GM18511 (cell line): ENCODE measurements at regions not wholly inside any gene's neighbourhood (a gene's known extent, or its start where the extent isn't known, plus 50 kb on each side); places are given as distances from the start of the nearest gene placed in this dataset.

ENCODE experiments used
- ATAC-seq: cut with Tn5 transposase; IDR thresholded peaks from one replicate; pipeline ENCODE4 v1.9.1; 2021; ENCODE audit warnings: mild to moderate bottlenecking, moderate library complexity; ENCODE audit not compliant: unreplicated experiment

- no peak for ATAC-seq
Observed at GRCh38 chr13:85742355-85742754, 56.9 kb downstream of the SLITRK6 start.

GRCh38 chr13:85741017-85741416, 58.2 kb downstream of the SLITRK6 start:
- no peak for ATAC-seq

- no peak for ATAC-seq
Observed at GRCh38 chr13:85738696-85739320, 60.4 kb downstream of the SLITRK6 start.

GRCh38 chr13:85737952-85738351, 61.3 kb downstream of the SLITRK6 start:
- no peak for ATAC-seq

DNA sequence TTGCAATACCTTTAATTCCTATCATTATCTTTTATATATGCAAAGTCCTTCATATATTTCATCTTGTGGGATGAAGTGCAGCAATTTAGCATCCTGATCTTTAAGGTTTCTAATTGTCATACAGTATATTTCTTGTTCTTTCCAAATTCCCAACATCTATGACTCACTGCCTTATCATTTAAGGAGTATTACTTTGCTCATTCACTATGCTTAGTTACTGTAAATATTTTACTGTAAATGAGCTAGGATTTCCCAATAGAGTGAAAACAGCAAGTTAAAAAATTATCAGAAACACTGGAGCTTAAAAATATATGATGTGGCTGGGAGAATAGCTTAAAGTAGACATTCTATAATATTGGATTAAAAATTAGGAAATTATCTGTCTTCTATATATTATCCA, 69.9 kb downstream of the SLITRK6 start:
- ATAC-seq = no peak

GRCh38 chr13:85728811-85729210, 70.4 kb downstream of the SLITRK6 start:
- no peak for ATAC-seq

- no peak for ATAC-seq
Observed at GRCh38 chr13:85725433-85725832, 73.8 kb downstream of the SLITRK6 start.

- ATAC-seq = no peak
Observed at GRCh38 chr13:85724546-85725432, 74.4 kb downstream of the SLITRK6 start.

- no peak for ATAC-seq
Observed at GRCh38 chr13:85719749-85720148, 79.5 kb downstream of the SLITRK6 start.

DNA sequence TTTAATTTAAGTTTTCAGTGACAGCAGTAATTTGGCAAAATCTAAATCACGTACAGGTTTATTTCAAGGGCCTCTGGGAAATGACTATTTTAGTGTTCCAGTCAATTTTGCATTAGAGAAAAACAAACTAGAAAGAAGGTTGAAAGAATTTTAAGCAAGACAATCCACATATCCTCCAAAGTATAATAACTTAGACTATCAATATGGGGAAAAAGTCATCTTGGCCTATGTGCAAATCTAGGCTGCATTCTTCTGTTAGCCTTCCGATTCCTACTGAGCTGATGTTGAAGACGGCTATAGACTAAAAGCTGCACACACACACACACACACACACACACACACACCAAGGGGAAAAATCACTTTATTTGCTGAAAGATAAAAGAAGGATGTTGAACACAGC, 81.3 kb downstream of the SLITRK6 start:
- ATAC-seq = no peak

DNA sequence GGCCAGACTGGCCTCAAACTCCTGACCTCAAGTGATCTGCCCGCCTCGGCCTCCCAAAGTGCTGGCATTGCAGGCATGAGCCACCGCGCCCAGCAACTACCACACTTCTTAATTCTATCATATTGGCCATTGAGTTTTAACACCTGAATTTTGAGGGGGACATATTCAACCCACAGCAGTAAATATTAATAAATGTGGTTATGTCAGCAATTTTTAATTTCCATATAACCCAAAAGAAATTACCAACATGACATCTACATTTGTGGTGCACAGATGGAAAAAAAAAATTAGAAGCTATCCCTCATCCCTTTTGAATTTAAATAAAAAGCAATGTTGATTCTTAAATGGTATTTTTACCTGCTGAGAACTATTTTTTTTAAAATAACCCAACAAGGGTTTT, 88.7 kb downstream of the SLITRK6 start:
- no peak for ATAC-seq

- ATAC-seq = no peak
Observed at GRCh38 chr13:85709721-85710120, 89.5 kb downstream of the SLITRK6 start.

DNA sequence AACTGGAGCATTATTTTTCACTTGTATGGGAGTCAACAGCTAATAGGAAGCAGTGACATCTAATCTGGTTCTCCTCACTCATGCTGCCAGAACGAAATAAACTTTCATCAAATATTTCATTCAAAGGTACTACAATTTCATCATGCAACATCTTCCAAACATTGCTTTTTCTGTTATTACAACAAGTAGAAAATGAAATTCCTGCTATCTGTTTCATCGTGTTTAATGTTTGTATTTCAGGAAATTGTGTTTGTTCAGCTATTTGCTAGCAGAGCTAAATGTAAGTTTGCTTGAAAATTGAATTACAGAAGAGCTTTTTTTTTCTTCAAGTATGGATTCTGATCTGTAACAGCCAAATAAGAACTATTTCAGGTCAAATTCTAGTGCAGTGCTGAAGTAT, 90.1 kb downstream of the SLITRK6 start:
- no peak for ATAC-seq

- no peak for ATAC-seq
Observed at GRCh38 chr13:85700906-85701305, 98.3 kb downstream of the SLITRK6 start.

DNA sequence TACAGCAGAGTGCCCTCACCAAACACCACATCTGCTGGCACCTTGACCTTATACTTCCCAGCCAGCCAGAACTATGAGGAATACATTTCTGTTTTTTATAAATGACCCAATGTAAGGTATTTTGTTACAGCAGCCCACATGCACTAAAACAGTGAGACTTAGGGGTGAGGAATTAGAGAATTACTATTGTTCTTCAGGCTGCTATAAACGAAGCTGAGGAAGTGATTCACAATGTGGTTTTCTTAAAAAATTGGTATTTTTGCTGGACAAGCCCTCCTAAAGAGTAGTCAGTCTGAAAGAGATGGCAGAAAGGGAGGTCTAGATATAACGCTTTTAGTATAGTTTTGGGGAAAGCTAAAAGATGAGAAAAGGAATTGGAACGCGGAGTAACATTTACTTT, 101.0 kb downstream of the SLITRK6 start:
- no peak for ATAC-seq

DNA sequence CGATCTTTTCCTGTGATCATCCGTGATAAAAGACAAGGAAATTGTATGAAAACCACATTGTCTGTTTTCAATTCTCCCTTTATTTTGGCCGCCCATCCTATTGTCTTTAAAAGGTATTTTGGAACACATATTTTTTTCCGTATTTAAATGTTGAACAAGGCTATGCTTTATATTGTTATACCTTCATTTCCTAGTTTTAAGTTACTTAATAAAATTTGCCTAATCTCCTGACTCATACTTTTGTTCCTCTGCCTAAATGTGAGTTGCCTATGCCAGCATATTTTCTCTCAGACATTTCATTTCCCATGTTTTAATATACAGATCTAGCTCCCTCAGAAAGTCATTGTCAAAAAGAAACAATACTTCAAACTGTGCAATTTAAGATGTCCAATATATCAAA, 104.2 kb downstream of the SLITRK6 start:
- no peak for ATAC-seq

DNA sequence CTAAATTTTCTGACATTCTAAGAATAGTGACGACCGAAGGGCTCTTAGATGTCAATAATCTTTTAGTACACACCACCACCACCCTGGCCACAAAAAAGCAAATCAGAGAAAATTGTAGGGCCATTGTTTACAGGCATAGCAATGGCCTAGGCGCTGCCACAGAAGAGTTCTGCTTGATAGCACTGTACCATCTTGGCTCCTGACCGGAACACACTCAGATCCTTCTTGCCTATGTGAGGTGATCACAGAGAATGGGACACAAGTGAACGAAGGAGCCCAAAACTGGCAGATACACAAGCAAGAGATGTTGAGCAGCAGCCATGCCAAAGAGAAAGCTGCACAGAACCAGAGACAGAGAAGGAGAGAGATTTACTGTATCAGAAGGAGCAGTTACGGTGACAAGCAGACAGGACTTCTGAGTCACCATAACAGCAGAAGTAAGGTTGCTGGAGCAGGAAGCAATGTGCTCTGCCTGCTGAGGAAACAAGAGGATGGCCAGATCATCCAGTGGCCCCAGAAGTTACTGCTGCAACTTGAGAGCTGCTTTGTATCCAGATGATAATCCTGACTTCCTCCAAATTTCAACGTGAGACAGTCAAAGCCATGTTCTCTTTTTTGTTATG, 105.2 kb downstream of the SLITRK6 start:
- no peak for ATAC-seq

- ATAC-seq = no peak
Observed at GRCh38 chr13:85690368-85690767, 108.9 kb downstream of the SLITRK6 start.

DNA sequence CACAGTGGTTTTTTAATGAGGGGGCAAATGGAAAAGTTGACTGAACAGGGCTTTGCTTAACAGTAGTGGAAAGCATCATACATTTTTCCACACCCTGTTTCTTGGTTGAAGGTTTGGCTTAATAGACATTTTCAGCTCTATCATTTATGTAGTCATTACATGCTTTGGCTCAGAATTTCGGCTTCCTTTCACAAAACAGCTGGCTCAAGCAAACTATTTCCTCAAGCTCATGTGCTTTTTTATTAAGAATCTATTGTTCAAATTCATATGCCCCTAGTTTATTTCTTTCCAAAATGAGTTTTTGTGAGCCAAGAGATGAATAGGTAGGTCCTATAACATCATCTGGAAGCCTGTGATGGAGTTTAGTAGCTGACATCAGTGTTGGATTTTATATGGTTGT, 113.8 kb downstream of the SLITRK6 start:
- no peak for ATAC-seq

- no peak for ATAC-seq
Observed at GRCh38 chr13:85675151-85675907, 123.9 kb downstream of the SLITRK6 start.

DNA sequence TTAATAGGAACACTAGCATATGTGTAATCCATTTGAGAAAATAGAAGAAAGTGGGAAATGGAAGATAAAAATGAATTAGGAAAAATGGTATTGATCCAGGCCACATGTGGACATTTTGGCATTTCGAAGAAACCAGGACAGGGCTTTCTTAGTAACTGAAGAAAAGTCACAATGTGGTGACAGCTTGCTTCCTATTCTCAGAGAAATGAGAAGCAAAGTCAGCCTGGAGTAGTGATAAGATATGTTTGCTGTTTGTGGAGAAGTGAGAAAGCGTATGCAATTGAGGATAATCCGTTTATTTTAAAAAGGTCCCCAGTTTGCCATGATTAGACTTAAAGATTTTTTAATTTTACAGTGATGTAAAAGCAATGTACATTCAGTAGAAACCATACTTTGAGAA, 127.9 kb downstream of the SLITRK6 start:
- ATAC-seq = no peak
